HCT116 (cell line): ENCODE measurements at regions not wholly inside any gene's neighbourhood (a gene's known extent, or its start where the extent isn't known, plus 50 kb on each side); places are given as distances from the start of the nearest gene placed in this dataset.

Source experiments
- ATAC-seq: fragments of 200-7000 bp; cut with Tn5 transposase; 2 replicates; pipeline ENCODE4 v1.9.1; 2020; ENCODE audit warnings: mild to moderate bottlenecking, moderate library complexity
- BruUV-seq: library from RNA; stranded (reverse); fragments of 400-500 nt; replicated peaks from 2 replicates; lab custom pipeline; 2021; lab: Mats Ljungman, UMichigan
- CTCF ChIA-PET: fragments of 300-600 bp; sonication (Branson Sonifier 250); formaldehyde crosslinking; loops from one replicate; lab custom pipeline; 2021; ENCODE audit warnings: antibody characterized with exemption; lab: Charles Lee
- POLR2A ChIA-PET: fragments of 300-600, 350-600 bp; sonication (Branson Sonifier 250); formaldehyde crosslinking; loops from one replicate; lab custom pipeline; 2021; ENCODE audit warnings: antibody characterized with exemption; lab: Charles Lee
- RAD21 ChIA-PET, 2 experiments: fragments of 300-600 bp; sonication (Branson Sonifier 250); formaldehyde crosslinking; loops; one replicate each; lab custom pipeline; 2023; ENCODE audit warnings: low total read pairs in 2 of 2; ENCODE audit not compliant: uncharacterized antibody in 2 of 2, unreplicated experiment in 2 of 2, low non-redundant PET in 1 of 2; lab: Charles Lee
- DNase-seq: peaks from one replicate; pipeline ENCODE4 v3.0.0-alpha.2; 2010; ENCODE audit warnings: low read depth, low spot score
- H2AFZ ChIP-seq: fragments of 200-600 bp; shearing (Covaris generic), sonication (generic); 2 replicates; pipeline ENCODE4 v1.6.1; 2017; ENCODE audit warnings: low read depth, mixed run types, mixed read lengths, antibody characterized with exemption, low read length; ENCODE audit not compliant: poor library complexity, severe bottlenecking
- H3K27ac ChIP-seq: 2 replicates; pipeline ENCODE4 v1.5.1; 2012; ENCODE audit warnings: low read depth, low read length
- H3K27me3 ChIP-seq: fragments of 200-600 bp; sonication (generic); 2 replicates; pipeline ENCODE4 v1.6.1; 2016; ENCODE audit warnings: mixed run types, low read length, mixed read lengths; ENCODE audit not compliant: insufficient read depth
- H3K36me3 ChIP-seq, 2 experiments: fragments of 200-500 bp in 1 of 2; fragments of 200-600 bp in 1 of 2; sonication (Bioruptor generic) in 1 of 2; sonication (generic) in 1 of 2; 2 replicates each; pipeline versions ENCODE4 v1.5.1 to v1.6.1; 2014 to 2016; ENCODE audit warnings: low read length in 2 of 2, inconsistent platforms in 1 of 2, mixed read lengths in 1 of 2, mixed run types in 1 of 2; ENCODE audit not compliant: insufficient read depth in 2 of 2, control insufficient read depth in 1 of 2
- H3K4me1 ChIP-seq, 2 experiments: fragments of 200-600 bp in 1 of 2; sonication (generic) in 1 of 2; 2 replicates each; pipeline versions ENCODE4 v1.5.1 to v1.6.1; 2012 to 2017; ENCODE audit warnings: low read length in 2 of 2, inconsistent platforms in 1 of 2, mild to moderate bottlenecking in 1 of 2, mixed read lengths in 1 of 2, mixed run types in 1 of 2, moderate library complexity in 1 of 2; ENCODE audit not compliant: insufficient read depth in 2 of 2, control insufficient read depth in 1 of 2
- H3K4me2 ChIP-seq: fragments of 200-600 bp; sonication (generic); 2 replicates; pipeline ENCODE4 v1.6.1; 2017; ENCODE audit warnings: mixed run types, low read length, mixed read lengths
- H3K4me3 ChIP-seq, 2 experiments: fragments of 200-600 bp in 1 of 2; sonication (generic) in 1 of 2; replicated peaks in 1 of 2; 2 replicates each; pipeline ENCODE4 v1.5.1; 2011 to 2016; ENCODE audit warnings: low read length in 2 of 2, control low read depth in 1 of 2, low read depth in 1 of 2, mild to moderate bottlenecking in 1 of 2, mixed read lengths in 1 of 2, mixed run types in 1 of 2
- H3K79me2 ChIP-seq: fragments of 200-600 bp; sonication (generic); 2 replicates; pipeline ENCODE4 v1.6.1; 2017; ENCODE audit warnings: mild to moderate bottlenecking, mixed run types, low read length, moderate library complexity, mixed read lengths; ENCODE audit not compliant: insufficient read depth
- H3K9ac ChIP-seq: fragments of 200-600 bp; sonication (generic); 2 replicates; pipeline ENCODE4 v1.6.1; 2016; ENCODE audit warnings: low read length, mixed read lengths
- H3K9me2 ChIP-seq: fragments of 200-600 bp; sonication (generic), shearing (Covaris generic); 2 replicates; pipeline ENCODE4 v1.6.1; 2017; ENCODE audit warnings: mixed run types, mild to moderate bottlenecking, moderate library complexity; ENCODE audit not compliant: insufficient read depth
- H3K9me3 ChIP-seq, 2 experiments: fragments of 200-500 bp in 1 of 2; fragments of 200-600 bp in 1 of 2; sonication (Bioruptor generic) in 1 of 2; sonication (generic) in 1 of 2; 2 replicates each; pipeline ENCODE4 v1.6.1; 2014 to 2017; ENCODE audit warnings: low read length in 2 of 2, mixed read lengths in 2 of 2, inconsistent platforms in 1 of 2, low read depth in 1 of 2, mild to moderate bottlenecking in 1 of 2, mixed run types in 1 of 2, moderate library complexity in 1 of 2; ENCODE audit not compliant: control insufficient read depth in 1 of 2, insufficient read depth in 1 of 2
- H4K20me1 ChIP-seq: fragments of 200-600 bp; sonication (generic), shearing (Covaris generic); 2 replicates; pipeline ENCODE4 v1.6.1; 2017; ENCODE audit warnings: mixed run types, mild to moderate bottlenecking, moderate library complexity; ENCODE audit not compliant: insufficient read depth
- EGR1 ChIP-seq: IDR thresholded peaks from 2 replicates; pipeline ENCODE4 v1.6.1; 2012; ENCODE audit warnings: low read depth
- EZH2 ChIP-seq: fragments of 200-600 bp; sonication (generic); IDR thresholded peaks from 2 replicates; pipeline ENCODE4 v1.6.1; 2017; ENCODE audit warnings: antibody characterized with exemption, mixed run types
- FOSL1 ChIP-seq: IDR thresholded peaks from 2 replicates; pipeline ENCODE4 v1.6.1; 2012; ENCODE audit warnings: low read depth
- JUND ChIP-seq: IDR thresholded peaks from 2 replicates; pipeline ENCODE4 v1.6.1; 2012
- POLR2A ChIP-seq: IDR thresholded peaks from 2 replicates; pipeline ENCODE4 v1.7.0; 2011; ENCODE audit warnings: borderline replicate concordance; ENCODE audit not compliant: insufficient read depth, insufficient read length; ENCODE audit errors: extremely low read depth
- POLR2AphosphoS5 ChIP-seq: IDR thresholded peaks from 2 replicates; pipeline ENCODE4 v1.6.1; 2011; ENCODE audit warnings: mild to moderate bottlenecking, low read depth, low read length, moderate library complexity
- RAD21 ChIP-seq: IDR thresholded peaks from 2 replicates; pipeline ENCODE4 v1.6.1; 2012; ENCODE audit warnings: low read depth, mild to moderate bottlenecking
- ZBTB33 ChIP-seq: IDR thresholded peaks from 2 replicates; pipeline ENCODE4 v1.6.1; 2011; ENCODE audit warnings: mild to moderate bottlenecking, low read length, moderate library complexity; ENCODE audit not compliant: insufficient replicate concordance; ENCODE audit errors: extremely low read depth
- ZNF274 ChIP-seq: fragments of 200-500 bp; sonication (Bioruptor generic); IDR thresholded peaks from 2 replicates; pipeline ENCODE4 v1.6.1; 2014; ENCODE audit warnings: mild to moderate bottlenecking, low read depth, low read length, inconsistent platforms
- intact Hi-C: fragments of 100-400 bp; cut with micrococcal nuclease; formaldehyde crosslinking; loops from 2 replicates; pipeline ENCODE4 v1.10.0; 2022
- TF ChIP-seq, protein P1 (sequence below), 3 experiments: fragments of 200-600 bp in 1 of 3; sonication (generic) in 1 of 3; IDR thresholded peaks in 2 of 3; conservative IDR thresholded peaks in 1 of 3; 2 replicates each; pipeline ENCODE4 v1.5.1; 2012 to 2017; ENCODE audit warnings: low read depth in 2 of 3, low read length in 2 of 3, antibody characterized with exemption in 1 of 3, borderline replicate concordance in 1 of 3, control low read depth in 1 of 3, mild to moderate bottlenecking in 1 of 3, mixed read lengths in 1 of 3, mixed run types in 1 of 3, moderate library complexity in 1 of 3; ENCODE audit not compliant: insufficient read depth in 1 of 3
- TF ChIP-seq, protein P2 (sequence below): IDR thresholded peaks from 2 replicates; pipeline ENCODE4 v1.6.1; 2012

- ATAC-seq (no peak), DNase-seq (peak; percentile 0)
- CTCF ChIA-PET = no interaction called here
- Histone ChIP-seq H3K27ac (no peak overlapping the region), H3K4me2 (no peak overlapping the region), H3K9me3 (no peaks in the 10 kb centered on the region), H4K20me1 (no peaks in the 10 kb centered on the region), H3K4me1 (no peaks in the 10 kb centered on the region), H2AFZ (no peak overlapping the region), H3K9me2 (no peaks in the 10 kb centered on the region), H3K36me3 (no peaks in the 10 kb centered on the region), H3K79me2 (no peaks in the 10 kb centered on the region), H3K9ac (no peak overlapping the region), H3K4me3 (no peak overlapping the region), H3K27me3 (no peaks in the 10 kb centered on the region; the same call in 1 of the 2 replicates)
- TF ChIP-seq, protein P1, sequence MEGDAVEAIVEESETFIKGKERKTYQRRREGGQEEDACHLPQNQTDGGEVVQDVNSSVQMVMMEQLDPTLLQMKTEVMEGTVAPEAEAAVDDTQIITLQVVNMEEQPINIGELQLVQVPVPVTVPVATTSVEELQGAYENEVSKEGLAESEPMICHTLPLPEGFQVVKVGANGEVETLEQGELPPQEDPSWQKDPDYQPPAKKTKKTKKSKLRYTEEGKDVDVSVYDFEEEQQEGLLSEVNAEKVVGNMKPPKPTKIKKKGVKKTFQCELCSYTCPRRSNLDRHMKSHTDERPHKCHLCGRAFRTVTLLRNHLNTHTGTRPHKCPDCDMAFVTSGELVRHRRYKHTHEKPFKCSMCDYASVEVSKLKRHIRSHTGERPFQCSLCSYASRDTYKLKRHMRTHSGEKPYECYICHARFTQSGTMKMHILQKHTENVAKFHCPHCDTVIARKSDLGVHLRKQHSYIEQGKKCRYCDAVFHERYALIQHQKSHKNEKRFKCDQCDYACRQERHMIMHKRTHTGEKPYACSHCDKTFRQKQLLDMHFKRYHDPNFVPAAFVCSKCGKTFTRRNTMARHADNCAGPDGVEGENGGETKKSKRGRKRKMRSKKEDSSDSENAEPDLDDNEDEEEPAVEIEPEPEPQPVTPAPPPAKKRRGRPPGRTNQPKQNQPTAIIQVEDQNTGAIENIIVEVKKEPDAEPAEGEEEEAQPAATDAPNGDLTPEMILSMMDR (IDR thresholded peaks at IDR 0.05 in 2 of 3, conservative IDR thresholded peaks at IDR 0.05 in 1 of 3; ENCODE audit: borderline replicate concordance in 1 of 3, insufficient read depth in 1 of 3, low read depth in 2 of 3, low read length in 2 of 3) = peak; percentile 24 to 67 (median 50); a peak in 5 of 6 replicates
- TF ChIP-seq POLR2A (no peak), RAD21 (peak; percentile 41; the same call in 1 of the 2 replicates)
- TF ChIP-seq, protein P2, sequence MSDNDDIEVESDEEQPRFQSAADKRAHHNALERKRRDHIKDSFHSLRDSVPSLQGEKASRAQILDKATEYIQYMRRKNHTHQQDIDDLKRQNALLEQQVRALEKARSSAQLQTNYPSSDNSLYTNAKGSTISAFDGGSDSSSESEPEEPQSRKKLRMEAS = no peak
- BruUV-seq = no TSS peak
- intact Hi-C loops = no loop called here
- POLR2A ChIA-PET = no interaction called here
- RAD21 ChIA-PET = no interaction called here
Observed at GRCh38 chr3:117719316-117719926, 1009.8 kb downstream of the TUSC7 start.

DNA sequence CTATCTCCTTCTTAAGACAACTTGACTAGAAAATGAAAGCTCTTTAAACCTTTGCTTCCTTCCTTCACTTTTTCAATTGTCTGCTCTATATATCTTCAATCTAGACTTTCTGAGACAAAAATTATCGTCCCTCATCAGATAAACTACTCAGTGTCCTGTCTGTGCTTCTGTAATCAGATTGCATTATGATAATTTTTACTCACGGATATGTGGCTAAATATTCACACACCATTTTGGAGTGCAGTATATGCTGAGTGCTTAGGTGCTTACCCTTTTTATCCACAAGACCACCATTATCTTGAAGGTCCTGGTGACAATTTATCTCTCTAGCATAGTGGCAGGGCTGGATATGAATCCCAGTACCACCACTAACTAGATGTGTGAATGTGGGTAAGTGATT is 1012.3 kb downstream of the TUSC7 start:
- H2AFZ ChIP-seq = no peak overlapping the region
- BruUV-seq = no TSS peak
- H4K20me1 ChIP-seq = no peaks in the 10 kb centered on the region
- H3K9me3 ChIP-seq = no peaks in the 10 kb centered on the region
- H3K4me3 ChIP-seq = no peak overlapping the region
- CTCF ChIA-PET = interaction anchor here (1.3 kb wide), 1 partner anchor 951 kb away, joined by 6 read pairs; no protein-coding TSS in a partner anchor
- H3K4me1 ChIP-seq = no peaks in the 10 kb centered on the region
- H3K79me2 ChIP-seq = no peaks in the 10 kb centered on the region
- DNase-seq (no peak), ATAC-seq (no peak)
- RAD21 ChIA-PET = no interaction called here
- no peaks in the 10 kb centered on the region for H3K27me3 ChIP-seq
- POLR2A ChIA-PET = no interaction called here
- H3K27ac ChIP-seq = no peak overlapping the region
- H3K9me2 ChIP-seq = no peaks in the 10 kb centered on the region
- H3K9ac ChIP-seq = no peak overlapping the region
- no peak overlapping the region for H3K4me2 ChIP-seq
- intact Hi-C loops = loop anchor here (2.0 kb wide), 1 partner anchor 951 kb away; no protein-coding TSS in a partner anchor
- H3K36me3 ChIP-seq = no peaks in the 10 kb centered on the region
- TF ChIP-seq, protein P1 (IDR thresholded peaks at IDR 0.05 in 2 of 3, conservative IDR thresholded peaks at IDR 0.05 in 1 of 3; ENCODE audit: borderline replicate concordance in 1 of 3, insufficient read depth in 1 of 3, low read depth in 2 of 3, low read length in 2 of 3) = no peak
- TF ChIP-seq POLR2AphosphoS5 = no peak
- TF ChIP-seq, protein P2 = no peak
- no peak for TF ChIP-seq FOSL1
- no peak for TF ChIP-seq EZH2
- TF ChIP-seq RAD21 = no peak
- TF ChIP-seq JUND = no peak
- TF ChIP-seq POLR2A = no peak
- TF ChIP-seq EGR1 = no peak
- TF ChIP-seq ZBTB33 = no peak
- TF ChIP-seq ZNF274 = no peak
